ENCODE measurements at regions not wholly inside any gene's neighbourhood (a gene's known extent, or its start where the extent isn't known, plus 50 kb on each side); places are given as distances from the start of the nearest gene placed in this dataset.

DNA sequence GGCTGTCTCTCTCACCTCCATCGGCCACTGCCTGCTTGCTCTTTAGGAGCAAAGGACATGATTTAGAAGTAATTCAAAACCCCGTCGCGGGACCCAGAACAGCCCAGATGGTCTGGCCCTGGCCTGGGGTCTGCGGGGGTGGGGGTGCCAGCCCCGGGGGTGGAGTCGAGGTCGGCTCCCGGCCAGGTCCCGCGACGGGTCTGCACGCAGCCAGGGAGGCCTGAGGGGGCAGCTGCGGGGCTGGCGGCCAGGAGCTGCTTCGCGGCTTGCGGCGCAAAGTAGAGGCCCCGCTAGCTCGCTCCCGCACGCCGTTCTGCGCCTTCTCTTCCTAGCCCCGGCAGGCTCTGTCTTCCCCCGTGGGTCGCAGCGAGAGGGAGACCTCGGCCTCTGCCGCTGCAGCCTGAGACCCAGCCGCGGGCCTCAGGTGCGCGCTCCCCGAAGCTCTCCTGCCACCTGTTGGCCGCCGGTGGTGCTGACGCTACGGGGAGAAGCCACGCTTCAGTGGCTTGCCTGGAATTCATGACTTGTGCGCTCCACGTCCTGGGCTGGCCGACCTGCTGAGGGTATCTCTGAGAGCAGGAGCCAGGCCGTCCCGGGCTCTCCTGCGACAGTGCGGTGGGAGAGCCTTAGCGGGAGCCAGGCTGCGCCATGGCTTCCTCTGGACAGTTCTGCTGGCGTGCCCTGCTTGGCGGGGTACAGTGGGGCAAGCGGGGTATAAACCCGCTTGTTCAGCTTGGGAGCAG lies 157.2 kb upstream of the PITX1 start (continued):
- TF ChIP-seq, protein P1, sequence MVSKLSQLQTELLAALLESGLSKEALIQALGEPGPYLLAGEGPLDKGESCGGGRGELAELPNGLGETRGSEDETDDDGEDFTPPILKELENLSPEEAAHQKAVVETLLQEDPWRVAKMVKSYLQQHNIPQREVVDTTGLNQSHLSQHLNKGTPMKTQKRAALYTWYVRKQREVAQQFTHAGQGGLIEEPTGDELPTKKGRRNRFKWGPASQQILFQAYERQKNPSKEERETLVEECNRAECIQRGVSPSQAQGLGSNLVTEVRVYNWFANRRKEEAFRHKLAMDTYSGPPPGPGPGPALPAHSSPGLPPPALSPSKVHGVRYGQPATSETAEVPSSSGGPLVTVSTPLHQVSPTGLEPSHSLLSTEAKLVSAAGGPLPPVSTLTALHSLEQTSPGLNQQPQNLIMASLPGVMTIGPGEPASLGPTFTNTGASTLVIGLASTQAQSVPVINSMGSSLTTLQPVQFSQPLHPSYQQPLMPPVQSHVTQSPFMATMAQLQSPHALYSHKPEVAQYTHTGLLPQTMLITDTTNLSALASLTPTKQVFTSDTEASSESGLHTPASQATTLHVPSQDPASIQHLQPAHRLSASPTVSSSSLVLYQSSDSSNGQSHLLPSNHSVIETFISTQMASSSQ (IDR thresholded peaks at IDR 0.05; ENCODE audit: low read depth): no peak
- TF ChIP-seq, protein P1 (CRISPR knock-in tag; IDR thresholded peaks at IDR 0.05; ENCODE audit: borderline replicate concordance): peak; percentile 21; the same call in 1 of the 2 replicates
- TF ChIP-seq NFIB (CRISPR knock-in tag; IDR thresholded peaks at IDR 0.05; ENCODE audit: borderline replicate concordance) (no peak), ZNF350 (CRISPR knock-in tag; IDR thresholded peaks at IDR 0.05; ENCODE audit: borderline replicate concordance, low read depth) (peak; percentile 70; the same call in 1 of the 2 replicates), SAP130 (CRISPR knock-in tag; IDR thresholded peaks at IDR 0.05; ENCODE audit: low read depth) (peak; percentile 69), ZNF207 (IDR thresholded peaks at IDR 0.05; ENCODE audit: borderline replicate concordance) (no peak), NCOA1 (CRISPR knock-in tag; IDR thresholded peaks at IDR 0.05) (no peak), RFX1 (IDR thresholded peaks at IDR 0.05) (no peak), MED13 (CRISPR knock-in tag; IDR thresholded peaks at IDR 0.05) (0 out of 2 replicates have a peak, but pooled peaks have one; percentile 44), ZC3H4 (CRISPR knock-in tag; IDR thresholded peaks at IDR 0.05; ENCODE audit: borderline replicate concordance) (no peak), GATAD2A (CRISPR knock-in tag; IDR thresholded peaks at IDR 0.05) (peak; percentile 68), SP140L (CRISPR knock-in tag; IDR thresholded peaks at IDR 0.05; ENCODE audit: borderline replicate concordance) (no peak), GTF2F1 (IDR thresholded peaks at IDR 0.05; ENCODE audit: low read length) (no peak), ZNF737 (CRISPR knock-in tag; IDR thresholded peaks at IDR 0.05; ENCODE audit: borderline replicate concordance) (no peak), SRF (IDR thresholded peaks at IDR 0.05; ENCODE audit: low read depth, low read length) (no peak), ZNF550 (CRISPR knock-in tag; IDR thresholded peaks at IDR 0.05; ENCODE audit: borderline replicate concordance) (no peak), HMG20B (CRISPR knock-in tag; conservative IDR thresholded peaks at IDR 0.05) (no peak)
- TF ChIP-seq, protein P2, sequence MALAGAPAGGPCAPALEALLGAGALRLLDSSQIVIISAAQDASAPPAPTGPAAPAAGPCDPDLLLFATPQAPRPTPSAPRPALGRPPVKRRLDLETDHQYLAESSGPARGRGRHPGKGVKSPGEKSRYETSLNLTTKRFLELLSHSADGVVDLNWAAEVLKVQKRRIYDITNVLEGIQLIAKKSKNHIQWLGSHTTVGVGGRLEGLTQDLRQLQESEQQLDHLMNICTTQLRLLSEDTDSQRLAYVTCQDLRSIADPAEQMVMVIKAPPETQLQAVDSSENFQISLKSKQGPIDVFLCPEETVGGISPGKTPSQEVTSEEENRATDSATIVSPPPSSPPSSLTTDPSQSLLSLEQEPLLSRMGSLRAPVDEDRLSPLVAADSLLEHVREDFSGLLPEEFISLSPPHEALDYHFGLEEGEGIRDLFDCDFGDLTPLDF (CRISPR knock-in tag; IDR thresholded peaks at IDR 0.05): no peak; the same call in 1 of the 2 replicates
- TF ChIP-seq, protein P3, sequence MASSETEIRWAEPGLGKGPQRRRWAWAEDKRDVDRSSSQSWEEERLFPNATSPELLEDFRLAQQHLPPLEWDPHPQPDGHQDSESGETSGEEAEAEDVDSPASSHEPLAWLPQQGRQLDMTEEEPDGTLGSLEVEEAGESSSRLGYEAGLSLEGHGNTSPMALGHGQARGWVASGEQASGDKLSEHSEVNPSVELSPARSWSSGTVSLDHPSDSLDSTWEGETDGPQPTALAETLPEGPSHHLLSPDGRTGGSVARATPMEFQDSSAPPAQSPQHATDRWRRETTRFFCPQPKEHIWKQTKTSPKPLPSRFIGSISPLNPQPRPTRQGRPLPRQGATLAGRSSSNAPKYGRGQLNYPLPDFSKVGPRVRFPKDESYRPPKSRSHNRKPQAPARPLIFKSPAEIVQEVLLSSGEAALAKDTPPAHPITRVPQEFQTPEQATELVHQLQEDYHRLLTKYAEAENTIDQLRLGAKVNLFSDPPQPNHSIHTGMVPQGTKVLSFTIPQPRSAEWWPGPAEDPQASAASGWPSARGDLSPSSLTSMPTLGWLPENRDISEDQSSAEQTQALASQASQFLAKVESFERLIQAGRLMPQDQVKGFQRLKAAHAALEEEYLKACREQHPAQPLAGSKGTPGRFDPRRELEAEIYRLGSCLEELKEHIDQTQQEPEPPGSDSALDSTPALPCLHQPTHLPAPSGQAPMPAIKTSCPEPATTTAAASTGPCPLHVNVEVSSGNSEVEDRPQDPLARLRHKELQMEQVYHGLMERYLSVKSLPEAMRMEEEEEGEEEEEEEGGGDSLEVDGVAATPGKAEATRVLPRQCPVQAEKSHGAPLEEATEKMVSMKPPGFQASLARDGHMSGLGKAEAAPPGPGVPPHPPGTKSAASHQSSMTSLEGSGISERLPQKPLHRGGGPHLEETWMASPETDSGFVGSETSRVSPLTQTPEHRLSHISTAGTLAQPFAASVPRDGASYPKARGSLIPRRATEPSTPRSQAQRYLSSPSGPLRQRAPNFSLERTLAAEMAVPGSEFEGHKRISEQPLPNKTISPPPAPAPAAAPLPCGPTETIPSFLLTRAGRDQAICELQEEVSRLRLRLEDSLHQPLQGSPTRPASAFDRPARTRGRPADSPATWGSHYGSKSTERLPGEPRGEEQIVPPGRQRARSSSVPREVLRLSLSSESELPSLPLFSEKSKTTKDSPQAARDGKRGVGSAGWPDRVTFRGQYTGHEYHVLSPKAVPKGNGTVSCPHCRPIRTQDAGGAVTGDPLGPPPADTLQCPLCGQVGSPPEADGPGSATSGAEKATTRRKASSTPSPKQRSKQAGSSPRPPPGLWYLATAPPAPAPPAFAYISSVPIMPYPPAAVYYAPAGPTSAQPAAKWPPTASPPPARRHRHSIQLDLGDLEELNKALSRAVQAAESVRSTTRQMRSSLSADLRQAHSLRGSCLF (CRISPR knock-in tag; IDR thresholded peaks at IDR 0.05; ENCODE audit: borderline replicate concordance): no peak
- TF ChIP-seq, protein P4, sequence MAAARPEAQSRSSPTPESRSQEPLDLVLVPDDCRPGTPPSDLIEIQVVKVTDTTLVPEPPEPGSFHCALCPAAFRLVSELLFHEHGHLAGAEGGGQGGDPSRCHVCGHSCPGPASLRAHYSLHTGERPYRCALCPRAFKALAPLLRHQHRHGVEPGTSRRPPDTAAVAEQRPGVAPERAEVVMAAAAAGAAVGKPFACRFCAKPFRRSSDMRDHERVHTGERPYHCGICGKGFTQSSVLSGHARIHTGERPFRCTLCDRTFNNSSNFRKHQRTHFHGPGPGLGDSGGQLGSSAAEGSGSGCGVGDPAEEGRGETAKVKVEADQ (CRISPR knock-in tag; IDR thresholded peaks at IDR 0.05; ENCODE audit: borderline replicate concordance): peak; percentile 71; the same call in 1 of the 2 replicates

Measured in HepG2 (cell line).